HepG2 (cell line): ENCODE measurements at regions not wholly inside any gene's neighbourhood (a gene's known extent, or its start where the extent isn't known, plus 50 kb on each side); places are given as distances from the start of the nearest gene placed in this dataset.
"Not testable (repeated sequence)": the region's sequence is repeated elsewhere in the genome, so short reads cannot be mapped to it uniquely, and the experiment has no call there.

Experiments
- ATAC-seq: fragments of 200-7000 bp; cut with Tn5 transposase; 3 replicates; pipeline ENCODE4 v1.9.1; 2020; ENCODE audit warnings: mild to moderate bottlenecking, moderate library complexity
- BruUV-seq: library from RNA; stranded (reverse); fragments of 400-500 nt; replicated peaks from 2 replicates; lab custom pipeline; 2021; lab: Mats Ljungman, UMichigan
- CTCF ChIA-PET: fragments of 300-600 bp; formaldehyde crosslinking; extraction: SDS; loops from one replicate; lab custom pipeline; 2021; ENCODE audit warnings: low total read pairs, inconsistent platforms, low intra/inter-chr PET ratio; lab: Yijun Ruan, JAX
- POLR2A ChIA-PET: fragments of 350-600 bp; sonication (Branson Sonifier 250); formaldehyde crosslinking; loops from one replicate; lab custom pipeline; 2020; ENCODE audit warnings: antibody characterized with exemption, inconsistent platforms; lab: Yijun Ruan, JAX
- DNase-seq: peaks from one replicate; pipeline ENCODE4 v3.0.0-alpha.2; 2015; ENCODE audit warnings: low spot score
- FAIRE-seq: peaks from 3 replicates; lab custom pipeline; 2011; peaks lifted over from hg19 to GRCh38; lab: Jason Lieb, UNC
- H2AFZ ChIP-seq: one replicate; pipeline ENCODE4 v1.6.1; 2011; ENCODE audit warnings: low read length, inconsistent platforms
- H3K27ac ChIP-seq: fragments of 300-600 bp; 3 replicates; pipeline ENCODE4 v1.8.0; 2011; ENCODE audit warnings: mixed run types, mild to moderate bottlenecking, mixed read lengths, low read length, inconsistent platforms; ENCODE audit not compliant: insufficient read depth; ENCODE audit errors: extremely low read length
- H3K27me3 ChIP-seq, 2 experiments: fragments of 200-600 bp in 1 of 2; 2 replicates in 1 of 2; 3 replicates in 1 of 2; pipeline versions ENCODE4 v1.6.0 to v1.8.0; 2011; ENCODE audit warnings: low read length in 2 of 2, mild to moderate bottlenecking in 2 of 2, moderate library complexity in 2 of 2, inconsistent platforms in 1 of 2; ENCODE audit not compliant: insufficient read depth in 2 of 2, control insufficient read depth in 1 of 2
- H3K36me3 ChIP-seq, 2 experiments: fragments of 200-600 bp in 1 of 2; replicated peaks in 1 of 2; 2 replicates in 1 of 2; 3 replicates in 1 of 2; pipeline versions ENCODE4 v1.5.1 to v1.8.0; 2011; ENCODE audit warnings: low read length in 2 of 2, inconsistent platforms in 1 of 2; ENCODE audit not compliant: insufficient read depth in 2 of 2, control insufficient read depth in 1 of 2
- H3K4me1 ChIP-seq: 2 replicates; pipeline ENCODE4 v1.5.1; 2012; ENCODE audit warnings: low read length, inconsistent platforms; ENCODE audit not compliant: insufficient read depth
- H3K4me2 ChIP-seq: 2 replicates; pipeline ENCODE4 v1.6.0; 2011; ENCODE audit warnings: low read depth, low read length, inconsistent platforms
- H3K4me3 ChIP-seq, 3 experiments: fragments of 200-600 bp in 1 of 3; sonication (generic), shearing (Covaris generic) in 1 of 3; replicated peaks in 1 of 3; 2 replicates each; pipeline ENCODE4 v1.5.1; 2011 to 2016; ENCODE audit warnings: low read length in 3 of 3, inconsistent platforms in 2 of 3, low read depth in 2 of 3, mild to moderate bottlenecking in 2 of 3, control low read depth in 1 of 3, mixed read lengths in 1 of 3; ENCODE audit not compliant: insufficient read depth in 1 of 3
- H3K79me2 ChIP-seq: one replicate; pipeline ENCODE4 v1.6.1; 2011; ENCODE audit warnings: low read length, inconsistent platforms; ENCODE audit not compliant: insufficient read depth
- H3K9ac ChIP-seq: 2 replicates; pipeline ENCODE4 v1.6.0; 2011; ENCODE audit warnings: mild to moderate bottlenecking, low read depth, low read length, inconsistent platforms; ENCODE audit not compliant: insufficient read depth
- H3K9me3 ChIP-seq: 2 replicates; pipeline ENCODE4 v1.5.1; 2012; ENCODE audit warnings: mild to moderate bottlenecking, low read length
- H4K20me1 ChIP-seq: 2 replicates; pipeline ENCODE4 v1.6.0; 2011; ENCODE audit warnings: inconsistent platforms, mild to moderate bottlenecking, low read length, moderate library complexity; ENCODE audit not compliant: insufficient read depth
- FOXP1 ChIP-seq, 2 experiments: fragments of 450-650 bp in 1 of 2; IDR thresholded peaks; 2 replicates each; pipeline ENCODE4 v1.6.1; 2017 to 2018; ENCODE audit warnings: antibody characterized with exemption in 1 of 2
- NONO ChIP-seq, 2 experiments: fragments of 450-650 bp in 1 of 2; sonication (generic) in 1 of 2; formaldehyde crosslinking in 1 of 2; IDR thresholded peaks in 1 of 2; conservative IDR thresholded peaks in 1 of 2; 2 replicates each; pipeline versions ENCODE4 v1.6.1 to v1.8.0; 2017 to 2022; ENCODE audit warnings: mild to moderate bottlenecking in 1 of 2, missing genetic modification reagents in 1 of 2, moderate library complexity in 1 of 2
- WGBS: methylation state at CpG from one replicate; pipeline ENCODE4 v1.1.6; 2017; ENCODE audit warnings: low lambda C conversion rate; 5-methylcytosine and 5-hydroxymethylcytosine counted together
- in situ Hi-C: cut with HindIII; loops from 2 replicates; pipeline ENCODE4 v1.10.0; 2017; ENCODE audit warnings: low pct_unique_long_range_greater_than_20kb; ENCODE audit not compliant: extremely low pct_ligation_motif_present
- intact Hi-C: fragments of 100-400 bp; cut with micrococcal nuclease; formaldehyde crosslinking; loops from one replicate; pipeline ENCODE4 v1.10.0; 2022; ENCODE audit not compliant: unreplicated experiment

DNA sequence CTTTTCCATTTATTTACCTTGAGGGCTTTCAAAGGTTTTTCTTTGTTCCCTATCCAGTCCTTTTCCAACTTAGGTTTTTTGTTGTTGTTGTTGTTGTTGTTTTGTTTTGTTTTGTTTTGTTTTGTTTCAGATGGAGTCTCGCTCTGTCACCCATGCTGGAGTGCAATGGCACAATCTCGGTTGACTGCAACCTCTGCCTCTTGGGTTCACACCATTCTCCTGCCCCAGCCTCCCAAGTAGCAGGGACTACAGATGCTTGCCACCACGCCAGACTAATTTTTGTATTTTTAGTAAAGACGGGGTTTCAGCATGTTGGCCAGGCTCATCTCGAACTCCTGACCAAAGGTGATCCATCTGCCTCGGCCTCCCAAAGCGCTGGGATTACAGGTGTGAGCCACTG is 2906.0 kb downstream of the RPIA start:
- DNase-seq; H3K27me3 ChIP-seq; POLR2A ChIA-PET; H3K9me3 ChIP-seq; H3K36me3 ChIP-seq; TF ChIP-seq FOXP1 (CRISPR knock-in tag; IDR thresholded peaks at IDR 0.05); NONO (CRISPR knock-in tag; conservative IDR thresholded peaks at IDR 0.05): not testable (repeated sequence)
- peak; percentile 57 for TF ChIP-seq FOXP1 (IDR thresholded peaks at IDR 0.05)
- TF ChIP-seq NONO (IDR thresholded peaks at IDR 0.05) = peak; percentile 29; the same call in 1 of the 2 replicates
- TF ChIP-seq, all 625 proteins: peak for 2; not testable (repeated sequence) for 623
- H3K4me1 ChIP-seq, H3K79me2 ChIP-seq, CTCF ChIA-PET, H3K27ac ChIP-seq, FAIRE-seq, H3K4me3 ChIP-seq, ATAC-seq, in situ Hi-C loops, intact Hi-C loops, H4K20me1 ChIP-seq, BruUV-seq, H3K9ac ChIP-seq, H2AFZ ChIP-seq, H3K4me2 ChIP-seq: not testable (repeated sequence)
- 14% methylated on average over 7 of the region's 7 CpGs for WGBS

DNA sequence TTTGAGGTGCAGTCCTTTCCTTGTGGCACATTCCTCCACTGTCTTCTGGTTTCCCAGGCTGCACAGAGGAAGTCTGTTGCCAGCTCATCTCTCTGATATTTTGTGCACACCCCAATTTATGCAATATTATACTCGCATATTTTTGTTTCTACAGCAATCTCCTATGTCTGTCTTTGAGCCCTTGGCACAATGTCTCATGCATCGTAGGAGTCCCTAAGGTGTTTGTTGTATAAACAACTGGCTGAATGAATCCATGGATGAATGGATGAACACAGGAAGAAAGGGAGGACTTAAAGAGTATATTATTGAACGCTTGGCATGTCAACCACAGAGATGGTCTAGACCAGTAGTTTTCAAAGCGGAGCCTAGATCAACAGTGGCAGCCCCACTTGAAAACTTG is 2907.0 kb downstream of the RPIA start:
- FAIRE-seq, H3K4me2 ChIP-seq, DNase-seq, H4K20me1 ChIP-seq, H3K9me3 ChIP-seq, POLR2A ChIA-PET, H3K4me1 ChIP-seq, H3K9ac ChIP-seq, H2AFZ ChIP-seq, H3K4me3 ChIP-seq, H3K79me2 ChIP-seq, H3K36me3 ChIP-seq, CTCF ChIA-PET, H3K27ac ChIP-seq, BruUV-seq, H3K27me3 ChIP-seq, ATAC-seq, intact Hi-C loops, in situ Hi-C loops: not testable (repeated sequence)
- WGBS = 26% methylated on average over 4 of the region's 4 CpGs
